HG02610 (cell line): ENCODE measurements at regions not wholly inside any gene's neighbourhood (a gene's known extent, or its start where the extent isn't known, plus 50 kb on each side); places are given as distances from the start of the nearest gene placed in this dataset.

Experiments used
- ATAC-seq: cut with Tn5 transposase; IDR thresholded peaks from one replicate; pipeline ENCODE4 v1.9.1; 2021; ENCODE audit warnings: mild to moderate bottlenecking, moderate library complexity; ENCODE audit not compliant: unreplicated experiment

DNA sequence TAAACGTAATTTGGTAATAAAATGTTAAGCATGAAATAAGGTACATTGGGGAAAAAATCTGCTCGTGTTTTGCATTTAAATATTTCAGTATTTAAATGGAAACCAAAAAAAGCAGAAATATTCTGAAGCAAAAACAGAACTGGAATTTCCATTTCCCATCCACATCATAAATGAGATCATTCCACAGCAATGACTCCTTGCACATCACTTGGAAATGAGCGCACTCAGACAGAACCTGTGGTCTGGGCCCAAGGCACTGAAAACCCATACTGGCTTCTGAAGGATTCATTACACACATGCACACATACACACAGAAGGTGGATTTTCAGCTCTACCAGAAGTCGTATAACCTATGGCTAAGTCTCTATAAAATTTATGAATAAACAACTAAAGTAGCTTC, 174.8 kb downstream of the IBTK start:
- ATAC-seq = no peak

DNA sequence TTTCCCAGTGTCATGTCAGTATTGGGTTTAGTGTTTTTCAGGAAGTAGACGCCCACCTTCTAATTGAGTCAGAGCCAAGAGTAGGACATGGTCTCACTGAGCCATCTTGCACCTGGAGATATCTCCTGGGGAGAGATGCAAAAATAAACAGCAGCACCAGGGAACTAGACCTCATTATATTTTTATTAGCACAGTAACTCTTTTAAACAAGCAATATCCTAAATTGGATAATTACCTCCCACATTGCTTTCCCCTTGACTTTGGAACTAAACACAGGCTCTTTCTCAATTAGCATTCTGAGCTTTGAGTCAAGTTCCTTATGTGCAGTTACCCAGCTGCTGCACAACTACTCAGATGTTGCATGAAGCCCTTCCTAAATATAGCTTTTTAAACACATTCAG, 175.4 kb downstream of the IBTK start:
- no peak for ATAC-seq

DNA sequence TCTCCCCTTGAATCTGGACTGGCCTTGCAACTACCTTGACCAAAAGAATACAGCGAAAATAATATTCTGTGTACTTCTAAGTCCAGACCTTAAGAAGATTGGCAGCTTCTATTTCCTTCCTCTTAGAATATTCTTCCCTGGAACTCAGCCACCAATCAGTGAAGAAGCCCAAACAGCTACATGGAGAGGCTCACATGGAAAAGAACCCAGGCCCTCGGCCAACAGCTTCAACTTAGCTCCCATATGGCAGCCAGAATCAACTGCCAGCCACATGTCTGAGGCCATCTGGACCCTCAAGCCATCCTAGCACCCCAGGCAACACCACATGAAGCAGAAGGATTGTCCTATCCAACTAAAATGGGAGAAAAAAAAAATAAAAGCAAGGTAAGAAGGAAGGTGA, 178.8 kb downstream of the IBTK start:
- ATAC-seq = no peak

DNA sequence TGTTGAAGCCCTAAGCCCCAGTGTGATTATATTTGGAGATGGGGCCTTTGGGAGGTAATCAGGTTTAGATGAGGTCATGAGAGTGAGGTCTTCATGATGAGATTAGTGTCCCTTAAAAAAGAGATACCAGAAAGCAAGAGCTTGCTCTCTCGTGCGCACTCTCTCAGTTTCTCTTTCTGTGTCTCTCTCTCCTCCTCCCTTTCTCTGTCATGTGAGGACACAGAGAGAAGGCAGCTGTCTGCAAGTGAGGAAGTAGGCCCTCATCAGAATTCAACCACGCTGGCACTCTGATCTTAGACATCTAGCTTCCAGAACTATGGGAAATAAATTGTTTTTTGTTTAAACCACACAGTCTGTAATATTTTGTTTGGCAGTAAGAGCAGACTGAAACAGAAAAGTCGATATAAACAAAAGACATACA, 180.5 kb downstream of the IBTK start:
- peak; percentile 100 for ATAC-seq

DNA sequence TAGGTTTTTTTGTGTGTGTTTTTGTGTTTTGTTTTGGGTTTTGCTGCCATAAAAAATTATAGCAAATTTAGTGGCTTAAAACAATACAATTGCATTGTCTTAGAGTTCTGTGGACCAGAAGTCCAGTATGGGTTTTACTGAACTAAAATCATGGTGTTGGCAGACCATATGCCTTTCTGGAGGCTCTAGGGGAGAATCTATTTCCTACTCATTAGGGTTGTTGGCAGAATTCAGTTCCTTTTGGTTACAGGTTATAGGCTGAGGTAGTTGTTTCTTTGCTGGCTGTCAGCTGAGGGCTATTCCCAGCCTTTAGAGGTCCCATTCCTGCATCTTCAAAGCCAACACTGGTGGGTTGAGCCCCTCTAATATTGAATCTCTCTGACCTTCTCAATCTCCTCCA, 181.3 kb downstream of the IBTK start:
- no peak for ATAC-seq

DNA sequence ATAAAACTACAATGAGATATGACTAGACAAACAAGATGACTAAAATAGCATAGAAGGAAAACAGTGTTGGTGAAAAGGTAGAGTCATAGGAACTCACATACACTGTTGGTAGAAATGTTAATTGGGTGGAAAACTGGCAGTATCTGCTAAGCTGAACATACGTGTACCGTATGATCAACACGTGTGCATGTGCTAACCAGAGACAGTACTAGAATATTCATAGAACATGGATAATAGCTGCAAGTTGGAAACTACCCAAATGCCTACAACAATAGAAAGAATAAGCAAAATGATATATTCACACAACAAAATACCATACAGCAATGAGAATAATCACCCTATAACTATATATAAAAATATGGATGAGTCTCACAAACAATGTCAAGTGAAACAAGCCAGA, 184.0 kb downstream of the IBTK start:
- no peak for ATAC-seq

DNA sequence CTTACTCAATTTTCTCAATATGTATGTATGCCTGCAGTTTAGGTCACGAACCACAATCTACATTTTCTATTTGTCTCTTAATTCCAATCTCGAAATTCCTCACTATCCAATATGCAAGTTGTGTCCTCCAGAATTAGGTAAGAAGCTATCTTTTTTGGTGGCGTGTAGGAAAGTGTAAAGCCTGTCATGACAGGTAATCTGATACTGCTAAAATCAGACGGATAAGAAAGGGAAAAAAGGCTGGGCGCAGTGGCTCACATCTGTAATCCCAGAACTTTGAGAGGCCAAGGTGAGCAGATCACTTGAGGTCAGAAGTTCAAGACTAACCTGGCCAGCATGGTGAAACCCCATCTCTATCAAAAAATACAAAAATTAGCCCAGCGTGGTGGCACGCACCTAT, 185.3 kb downstream of the IBTK start:
- no peak for ATAC-seq

DNA sequence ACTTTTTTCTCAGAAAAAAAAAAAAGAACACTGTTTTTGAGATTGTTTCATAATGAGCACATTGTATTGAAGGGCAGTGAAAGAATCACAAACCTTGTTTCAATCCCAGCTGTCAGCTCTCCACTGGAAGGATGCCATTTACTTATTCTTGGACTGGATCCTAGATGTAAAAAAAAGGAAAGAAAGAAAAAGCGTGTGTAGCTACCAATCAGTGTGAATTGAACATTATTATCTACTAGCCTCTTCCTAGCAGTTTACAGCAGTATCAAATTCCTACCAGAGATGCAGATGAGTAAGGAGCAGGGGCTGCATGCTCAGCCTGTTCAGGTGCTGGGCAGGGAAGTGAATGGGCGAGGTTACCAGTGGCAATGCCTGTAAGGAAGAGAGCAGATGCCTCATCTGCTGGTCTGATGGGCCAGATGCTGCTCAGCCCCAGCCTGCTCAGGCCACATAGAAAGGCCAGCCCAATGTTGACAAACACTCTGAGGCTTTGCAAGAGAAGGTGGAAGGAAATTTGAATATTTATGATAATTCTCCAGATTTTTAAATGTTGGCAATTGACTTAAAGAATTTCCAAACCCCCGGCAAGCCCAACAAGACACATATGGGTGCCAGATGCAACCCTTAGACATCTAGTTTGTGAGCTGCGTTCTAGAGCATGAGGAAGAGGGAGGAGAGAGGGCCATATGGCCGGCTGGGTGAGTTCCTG, 189.5 kb downstream of the IBTK start:
- ATAC-seq = no peak

DNA sequence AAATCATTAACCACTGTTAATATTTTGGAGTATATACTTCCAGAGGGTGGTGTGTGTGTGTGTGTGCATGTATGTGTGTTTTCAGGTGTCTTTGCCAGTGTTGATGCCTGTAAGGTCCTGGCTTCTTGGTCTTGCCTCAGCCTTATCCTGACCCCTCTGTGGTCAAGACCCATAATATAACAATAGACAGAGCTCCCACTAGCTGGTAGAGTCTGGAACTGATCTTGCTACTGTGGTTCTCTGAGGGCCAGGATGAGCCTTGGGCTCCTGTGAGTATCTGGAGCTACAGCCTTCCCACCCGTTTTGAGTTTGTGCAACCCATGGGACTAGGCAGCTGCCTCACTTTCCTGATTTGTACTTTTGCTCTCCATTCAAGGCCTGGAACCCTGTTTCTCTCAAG, 191.0 kb downstream of the IBTK start:
- ATAC-seq = no peak

DNA sequence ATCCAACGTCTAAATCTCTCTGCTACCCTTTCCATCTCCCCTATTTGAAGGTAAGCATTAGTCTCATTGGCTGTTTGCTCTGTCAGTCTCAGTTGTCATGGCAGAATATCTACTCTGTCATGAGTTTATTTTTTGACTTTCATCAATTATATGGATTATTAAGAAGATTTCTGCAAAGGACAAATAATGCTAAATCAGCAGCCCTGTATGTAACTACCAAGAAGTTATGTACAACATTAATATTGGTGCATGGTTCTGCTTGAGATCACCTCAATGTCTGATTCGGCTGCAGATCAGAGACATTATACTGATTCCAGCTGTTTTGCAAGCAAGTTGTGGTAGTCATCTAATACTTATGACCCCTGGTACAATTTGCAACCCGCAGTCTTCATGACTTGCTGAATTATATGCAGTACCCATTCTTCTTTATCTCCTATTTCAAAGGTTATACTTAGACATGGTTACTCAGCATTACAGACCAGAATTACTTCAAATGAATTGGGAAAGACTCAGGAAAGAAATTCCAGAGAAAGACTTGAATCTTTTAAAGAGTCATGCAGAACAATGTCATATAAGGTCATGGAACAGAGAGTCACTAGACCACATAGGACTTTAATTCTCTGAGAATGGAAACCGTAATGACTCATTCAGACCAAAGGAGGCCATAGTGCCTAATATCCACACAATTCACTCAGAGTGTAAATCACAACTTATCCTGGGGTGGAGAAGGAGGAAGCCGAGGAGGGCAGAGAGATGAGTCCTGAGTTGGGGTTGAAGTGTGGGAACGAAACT, 201.4 kb downstream of the IBTK start:
- ATAC-seq = no peak

DNA sequence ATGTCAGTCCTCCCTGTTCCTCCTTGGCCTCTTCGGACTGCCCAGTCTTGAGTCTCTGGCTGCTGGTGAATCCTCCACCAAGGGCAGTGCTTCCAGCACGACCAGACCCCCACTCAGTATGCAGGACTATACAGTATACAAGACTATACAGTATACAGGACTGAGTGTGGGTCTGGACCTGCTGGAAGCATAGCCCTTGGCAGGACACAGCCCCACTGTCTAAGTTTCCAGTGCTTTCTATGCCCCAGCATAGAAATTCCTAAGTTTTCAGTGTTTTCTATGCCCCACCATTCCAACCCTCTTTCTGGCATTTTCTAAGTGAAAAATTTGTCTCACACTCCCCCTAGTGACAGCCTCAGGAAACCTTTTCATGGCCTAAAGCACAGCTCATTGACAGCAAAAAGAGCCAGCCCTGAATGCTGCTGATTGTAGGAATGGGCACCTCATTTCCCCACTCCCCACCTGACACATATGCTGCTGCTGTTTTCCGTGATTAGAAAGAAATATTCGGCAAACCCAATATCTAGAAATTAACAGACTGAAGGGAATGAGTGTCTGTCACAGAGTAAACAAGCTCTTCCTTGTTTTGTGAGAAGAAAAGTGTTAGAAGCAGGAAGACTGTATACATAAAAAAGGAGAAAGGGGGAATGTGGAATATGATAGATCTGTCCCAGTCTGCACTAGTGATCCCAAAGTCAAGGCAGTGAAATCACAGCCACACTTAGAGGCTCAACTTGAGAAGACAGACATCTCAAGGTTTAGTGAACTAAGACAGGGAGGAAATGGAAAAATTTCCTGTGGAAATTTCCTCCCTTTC, 206.9 kb downstream of the IBTK start:
- ATAC-seq = peak; percentile 82

DNA sequence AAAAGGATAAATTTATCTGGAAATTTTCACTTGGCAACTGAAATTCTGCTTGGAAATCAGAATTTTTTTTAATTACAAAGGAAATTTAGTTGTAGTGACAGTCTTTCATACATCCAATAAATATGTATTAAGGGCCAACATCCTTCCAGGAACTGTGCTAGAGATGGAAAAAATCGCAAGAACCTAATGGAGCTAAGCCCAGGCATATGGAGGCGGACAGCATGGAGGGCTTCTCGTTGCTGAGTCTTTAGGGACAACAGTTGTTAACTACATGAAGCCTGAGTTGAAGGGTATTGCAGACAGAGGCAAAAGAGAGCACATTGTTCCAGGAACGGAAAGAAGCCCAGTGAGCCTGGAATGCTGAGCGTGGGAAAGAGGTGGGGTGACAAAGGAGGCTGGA, 208.9 kb downstream of the IBTK start:
- ATAC-seq = no peak

DNA sequence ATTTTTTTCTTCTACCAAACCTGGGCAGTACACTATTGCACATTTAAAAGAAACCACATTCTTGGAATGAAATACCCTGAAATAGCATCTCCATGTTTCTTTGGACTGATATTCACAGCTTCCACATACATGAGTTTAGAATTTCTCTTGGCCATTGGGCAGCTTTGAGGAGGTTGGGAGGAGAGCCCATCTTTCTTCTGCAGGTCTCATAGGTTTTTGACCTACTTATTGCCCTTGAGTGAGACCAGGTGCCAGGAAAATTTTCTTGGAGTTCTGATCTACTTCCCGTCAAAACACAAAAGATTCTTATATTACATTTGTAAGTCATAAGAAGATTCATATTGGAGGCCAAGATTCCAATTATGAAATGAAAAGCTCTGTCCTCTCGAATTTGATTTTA, 212.0 kb downstream of the IBTK start:
- ATAC-seq = no peak

DNA sequence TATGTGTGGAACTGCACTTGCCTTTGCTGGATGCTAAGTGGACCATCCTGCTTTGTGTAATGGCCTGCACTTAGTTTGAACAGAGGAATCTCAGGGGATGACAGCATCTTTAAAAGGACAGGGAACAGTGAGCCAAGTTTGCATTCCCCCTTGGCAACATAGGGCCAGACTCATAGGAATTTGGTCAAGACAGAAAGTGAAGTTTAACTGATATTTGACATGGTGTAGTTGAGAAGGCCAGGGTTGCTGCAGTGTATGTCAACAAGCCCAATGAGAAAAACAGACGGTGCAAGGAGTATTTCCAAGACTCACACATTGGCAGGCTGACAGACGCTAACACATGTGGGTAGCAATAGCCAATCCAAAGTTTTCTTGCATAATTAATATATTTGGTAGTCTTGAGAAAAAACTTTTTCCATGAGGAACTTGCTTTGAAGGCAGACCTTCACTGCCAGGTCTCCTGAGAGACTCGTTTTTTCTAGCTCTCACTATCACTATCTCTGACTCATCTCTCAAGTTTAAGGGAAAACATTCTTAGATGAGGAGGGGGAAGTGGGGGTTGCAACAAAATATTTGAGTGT, 213.8 kb downstream of the IBTK start:
- no peak for ATAC-seq

DNA sequence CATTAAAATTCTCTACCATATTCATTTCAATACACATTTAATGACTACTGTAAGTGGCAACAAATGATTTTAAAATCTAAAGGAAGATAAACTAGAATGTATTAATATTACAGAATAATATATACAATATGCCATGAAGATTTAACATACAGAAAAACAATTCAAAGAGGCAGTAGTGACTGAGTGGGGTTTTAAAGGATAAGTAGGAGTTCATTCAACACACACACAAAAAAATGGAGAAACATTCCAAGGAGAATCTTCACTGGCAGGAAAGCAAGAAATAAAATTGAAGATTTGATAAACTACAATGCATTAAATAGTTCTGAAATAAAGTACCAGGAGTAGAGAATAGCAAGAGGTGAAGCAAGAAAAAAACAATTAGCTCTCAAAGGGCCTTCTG, 215.1 kb downstream of the IBTK start:
- ATAC-seq = no peak

DNA sequence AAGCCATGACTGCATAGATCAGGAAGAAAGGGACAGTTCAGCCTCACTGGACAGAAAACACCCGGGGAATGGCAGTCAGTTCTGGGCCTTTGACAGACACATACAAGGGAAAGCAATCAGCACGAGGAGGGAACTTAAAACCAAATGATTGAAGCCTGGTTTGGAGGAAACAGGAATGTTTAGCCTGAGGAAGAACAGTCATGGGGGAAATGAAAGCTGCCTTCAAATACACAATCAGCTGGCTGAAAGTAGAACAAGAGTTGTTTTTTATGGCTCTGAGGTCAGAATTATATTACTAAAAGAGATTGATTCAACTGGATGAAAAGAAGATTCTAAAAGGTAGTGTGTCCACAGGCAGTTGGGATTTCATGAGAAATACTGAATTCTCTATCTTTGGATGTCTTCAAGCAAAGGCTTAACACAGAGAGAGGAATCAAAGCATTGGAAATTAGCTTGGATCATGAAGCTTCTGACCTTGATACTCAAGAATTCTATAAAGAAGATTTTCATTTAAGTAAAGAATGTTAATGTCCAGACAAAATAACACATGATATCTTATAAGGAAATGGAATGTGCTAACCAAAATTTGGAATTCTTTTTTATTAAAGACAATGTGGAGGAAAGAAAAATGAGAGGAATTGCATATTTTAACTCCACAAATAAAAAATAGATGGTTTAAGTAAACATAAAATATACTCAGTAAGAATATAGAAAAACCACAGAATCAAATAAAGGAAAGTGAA, 216.6 kb downstream of the IBTK start:
- no peak for ATAC-seq

DNA sequence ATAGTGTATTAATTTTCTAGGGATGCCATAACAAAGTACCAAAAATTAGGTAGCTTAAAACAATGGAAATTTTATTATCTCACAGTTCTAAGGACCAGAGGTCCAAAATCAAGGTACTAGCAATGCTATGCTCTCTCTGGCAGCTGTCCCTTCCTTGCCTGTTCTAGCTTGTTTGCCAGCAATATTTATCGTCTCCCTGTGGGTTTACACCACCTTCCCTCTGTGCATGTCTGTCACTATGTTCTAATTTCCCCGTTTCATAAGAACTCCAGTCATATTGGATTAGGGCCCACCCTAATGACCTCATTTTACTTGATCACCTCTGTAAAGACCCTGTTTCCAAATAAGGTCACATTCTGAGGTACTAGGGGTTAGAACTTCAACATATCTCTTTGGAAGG, 217.2 kb downstream of the IBTK start:
- ATAC-seq = no peak

DNA sequence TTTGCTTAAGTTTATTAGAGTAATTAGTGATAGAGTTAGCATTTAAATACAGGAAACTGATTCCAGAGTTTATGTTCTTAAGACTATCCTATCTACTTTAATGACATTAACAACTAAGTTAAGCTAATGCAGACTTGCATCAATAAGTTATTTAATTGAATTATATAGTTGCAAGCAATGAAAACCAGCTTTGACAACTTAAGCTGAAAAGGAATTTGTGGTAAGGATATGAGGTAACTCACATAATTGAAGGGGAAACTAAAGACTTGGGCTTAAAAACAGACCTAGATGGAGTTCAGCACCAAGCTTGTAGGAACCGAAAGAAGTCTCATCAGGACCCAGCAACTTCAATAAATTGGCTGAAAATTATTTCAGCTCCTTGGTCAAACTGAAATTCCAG, 222.3 kb downstream of the IBTK start:
- no peak for ATAC-seq

DNA sequence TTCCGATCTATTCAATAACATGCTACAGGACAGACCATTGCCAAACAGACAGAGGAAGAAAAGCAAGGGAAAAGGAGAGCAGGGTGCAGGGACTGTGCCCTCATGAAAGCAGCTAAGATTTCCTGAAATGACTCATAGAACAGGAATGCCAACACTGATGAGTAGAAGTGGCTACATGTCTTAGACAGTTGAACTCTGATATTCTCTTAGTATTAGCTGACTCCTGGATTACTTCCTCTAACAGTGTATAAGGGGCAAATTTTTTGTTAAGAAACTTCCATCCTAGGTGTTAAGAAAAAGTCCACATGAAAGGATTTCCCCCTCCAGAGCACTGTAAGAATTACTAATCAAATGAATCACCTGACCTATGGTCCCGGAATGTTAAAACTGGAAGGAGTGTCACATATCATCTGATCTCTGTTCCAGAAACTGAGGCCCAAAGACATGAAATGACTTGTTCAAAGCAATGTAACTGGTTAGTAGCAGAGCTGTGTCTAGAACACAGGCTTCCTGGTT, 224.9 kb downstream of the IBTK start:
- no peak for ATAC-seq

DNA sequence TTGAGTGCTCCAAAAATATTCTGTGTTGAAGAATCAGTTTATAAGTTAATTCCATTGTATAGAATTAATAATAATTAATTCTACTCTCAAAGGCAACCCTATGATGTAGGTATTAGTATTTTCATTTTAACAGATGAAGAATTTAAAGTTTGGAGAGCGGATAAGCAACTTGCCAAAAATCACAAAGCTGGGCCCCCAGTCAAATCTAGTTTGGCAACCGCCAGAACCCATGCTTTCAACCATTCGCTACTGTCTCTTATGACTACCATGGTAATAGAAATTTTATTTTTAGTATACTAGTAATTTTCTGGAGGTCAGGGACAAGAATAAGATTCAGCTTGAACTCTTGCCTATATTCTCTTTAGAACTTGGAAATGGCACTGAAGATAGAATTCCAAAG, 229.8 kb downstream of the IBTK start:
- no peak for ATAC-seq

DNA sequence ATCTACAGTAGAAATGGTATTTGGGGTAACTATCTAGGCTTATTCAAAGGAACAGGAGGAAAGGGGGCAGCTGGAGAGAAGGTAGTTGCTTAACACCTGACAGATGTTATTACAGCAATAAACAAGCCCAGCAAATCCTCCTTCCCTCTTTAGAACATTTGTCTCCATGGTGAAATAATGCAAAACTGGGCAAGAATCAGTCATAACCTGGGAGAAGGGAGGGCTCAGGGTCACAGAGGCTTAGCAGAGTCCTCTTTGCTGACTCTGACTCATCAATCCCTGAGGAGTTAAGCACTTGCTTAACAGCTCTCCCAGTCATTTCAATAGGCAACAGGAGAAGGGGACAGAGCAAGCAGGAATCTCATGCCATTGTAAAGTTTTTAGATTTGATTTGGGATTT, 230.3 kb downstream of the IBTK start:
- no peak for ATAC-seq
